ENCODE measurements at regions not wholly inside any gene's neighbourhood (a gene's known extent, or its start where the extent isn't known, plus 50 kb on each side); places are given as distances from the start of the nearest gene placed in this dataset.

DNA sequence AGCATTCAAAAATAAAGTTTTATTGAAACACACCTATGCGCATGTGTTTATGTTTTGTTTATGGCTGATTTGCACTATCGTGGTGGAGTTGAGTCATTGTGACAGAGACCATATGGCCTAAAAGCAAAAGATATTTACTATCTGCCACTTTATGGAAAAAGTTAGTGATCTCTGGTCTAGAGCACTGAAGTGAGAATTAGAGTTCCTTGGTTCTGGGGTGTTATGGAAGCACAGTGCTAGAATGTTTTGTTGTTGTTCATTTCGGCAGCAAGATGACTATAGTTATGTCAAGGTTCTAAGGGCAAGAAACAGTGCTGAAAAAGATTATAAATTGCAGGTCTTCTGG is 416.5 kb downstream of the SLC4A3 start:
- TF ChIP-seq, protein P1, sequence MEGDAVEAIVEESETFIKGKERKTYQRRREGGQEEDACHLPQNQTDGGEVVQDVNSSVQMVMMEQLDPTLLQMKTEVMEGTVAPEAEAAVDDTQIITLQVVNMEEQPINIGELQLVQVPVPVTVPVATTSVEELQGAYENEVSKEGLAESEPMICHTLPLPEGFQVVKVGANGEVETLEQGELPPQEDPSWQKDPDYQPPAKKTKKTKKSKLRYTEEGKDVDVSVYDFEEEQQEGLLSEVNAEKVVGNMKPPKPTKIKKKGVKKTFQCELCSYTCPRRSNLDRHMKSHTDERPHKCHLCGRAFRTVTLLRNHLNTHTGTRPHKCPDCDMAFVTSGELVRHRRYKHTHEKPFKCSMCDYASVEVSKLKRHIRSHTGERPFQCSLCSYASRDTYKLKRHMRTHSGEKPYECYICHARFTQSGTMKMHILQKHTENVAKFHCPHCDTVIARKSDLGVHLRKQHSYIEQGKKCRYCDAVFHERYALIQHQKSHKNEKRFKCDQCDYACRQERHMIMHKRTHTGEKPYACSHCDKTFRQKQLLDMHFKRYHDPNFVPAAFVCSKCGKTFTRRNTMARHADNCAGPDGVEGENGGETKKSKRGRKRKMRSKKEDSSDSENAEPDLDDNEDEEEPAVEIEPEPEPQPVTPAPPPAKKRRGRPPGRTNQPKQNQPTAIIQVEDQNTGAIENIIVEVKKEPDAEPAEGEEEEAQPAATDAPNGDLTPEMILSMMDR (IDR thresholded peaks at IDR 0.05) = no peak
- TF ChIP-seq POLR2A (IDR thresholded peaks at IDR 0.05) = no peak
